GM12873 (cell line): ENCODE measurements at regions not wholly inside any gene's neighbourhood (a gene's known extent, or its start where the extent isn't known, plus 50 kb on each side); places are given as distances from the start of the nearest gene placed in this dataset.

Experiments used
- TF ChIP-seq, protein P1 (sequence below): IDR thresholded peaks from 2 replicates; pipeline ENCODE4 v1.5.1; 2012; ENCODE audit warnings: low read depth, mild to moderate bottlenecking, moderate library complexity, low read length, control low read depth; ENCODE audit not compliant: insufficient read depth; ENCODE audit errors: missing control alignments

DNA sequence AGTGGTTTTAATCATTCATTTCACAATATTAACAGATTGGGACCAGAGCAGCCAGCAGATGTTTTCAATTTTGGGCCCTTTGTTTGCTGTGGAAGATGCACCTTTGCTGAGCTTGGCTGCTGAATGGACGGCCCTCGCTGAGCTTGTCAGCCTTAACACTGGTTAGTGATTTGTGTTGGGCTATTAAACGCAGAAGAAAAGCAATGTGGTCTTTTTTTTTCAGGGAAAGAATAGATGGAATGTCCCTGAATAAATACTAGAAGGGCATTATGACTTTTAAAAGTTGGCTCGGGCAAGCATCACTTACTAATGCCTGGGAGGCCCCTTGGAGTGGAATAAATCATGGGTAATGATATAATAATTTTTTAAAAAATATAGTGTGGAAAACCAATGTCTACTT, 297.0 kb downstream of the MAP2K6 start:
- TF ChIP-seq, protein P1, sequence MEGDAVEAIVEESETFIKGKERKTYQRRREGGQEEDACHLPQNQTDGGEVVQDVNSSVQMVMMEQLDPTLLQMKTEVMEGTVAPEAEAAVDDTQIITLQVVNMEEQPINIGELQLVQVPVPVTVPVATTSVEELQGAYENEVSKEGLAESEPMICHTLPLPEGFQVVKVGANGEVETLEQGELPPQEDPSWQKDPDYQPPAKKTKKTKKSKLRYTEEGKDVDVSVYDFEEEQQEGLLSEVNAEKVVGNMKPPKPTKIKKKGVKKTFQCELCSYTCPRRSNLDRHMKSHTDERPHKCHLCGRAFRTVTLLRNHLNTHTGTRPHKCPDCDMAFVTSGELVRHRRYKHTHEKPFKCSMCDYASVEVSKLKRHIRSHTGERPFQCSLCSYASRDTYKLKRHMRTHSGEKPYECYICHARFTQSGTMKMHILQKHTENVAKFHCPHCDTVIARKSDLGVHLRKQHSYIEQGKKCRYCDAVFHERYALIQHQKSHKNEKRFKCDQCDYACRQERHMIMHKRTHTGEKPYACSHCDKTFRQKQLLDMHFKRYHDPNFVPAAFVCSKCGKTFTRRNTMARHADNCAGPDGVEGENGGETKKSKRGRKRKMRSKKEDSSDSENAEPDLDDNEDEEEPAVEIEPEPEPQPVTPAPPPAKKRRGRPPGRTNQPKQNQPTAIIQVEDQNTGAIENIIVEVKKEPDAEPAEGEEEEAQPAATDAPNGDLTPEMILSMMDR = no peak

DNA sequence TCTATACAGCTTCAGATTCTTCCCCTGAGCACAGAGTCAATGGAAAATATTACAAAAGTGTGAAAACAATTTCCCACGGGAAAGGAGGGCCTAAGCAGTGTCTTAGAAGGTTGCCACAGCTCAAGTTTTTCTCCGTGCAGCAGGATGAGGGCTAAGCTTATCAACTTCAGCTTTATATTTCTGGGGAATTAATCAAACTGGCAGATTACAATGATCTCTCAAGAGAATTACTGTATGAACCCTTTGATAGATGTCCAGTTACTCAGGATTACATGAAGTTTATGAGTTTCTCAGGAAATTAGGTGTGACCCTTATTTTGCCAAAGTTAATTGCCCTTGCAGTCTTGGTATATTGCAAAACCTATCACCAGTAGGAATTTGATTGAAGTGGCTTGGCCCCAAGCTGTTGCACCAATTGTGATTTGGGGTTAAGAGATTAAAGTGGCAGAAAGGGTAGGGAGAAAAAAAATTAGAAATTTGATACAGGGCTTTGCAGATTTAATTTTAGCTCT, 298.4 kb downstream of the MAP2K6 start:
- TF ChIP-seq, protein P1 = no peak

DNA sequence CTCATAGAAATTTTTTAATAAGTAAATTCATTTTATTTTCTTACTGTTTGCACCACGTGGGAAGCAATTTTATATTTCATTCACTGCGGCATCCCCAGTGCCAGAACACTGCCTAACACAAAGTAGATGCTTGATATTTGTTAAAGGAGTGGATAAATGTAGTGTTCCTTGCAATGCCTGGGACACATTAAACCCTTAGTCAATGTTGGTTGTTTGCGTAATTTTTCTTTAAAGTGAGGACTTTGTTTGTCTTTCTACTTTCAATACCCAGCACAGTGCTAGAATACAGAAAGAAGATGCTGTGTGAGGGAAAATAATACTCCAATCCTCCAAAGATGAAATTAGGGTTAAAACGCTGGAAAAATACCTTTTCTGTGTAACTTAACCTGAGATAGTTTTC, 299.3 kb downstream of the MAP2K6 start:
- TF ChIP-seq, protein P1 = no peak

GRCh38 chr17:69714669-69715068, 300.2 kb downstream of the MAP2K6 start:
- TF ChIP-seq, protein P1 = no peak

- TF ChIP-seq, protein P1 = no peak
These were observed 301.2 kb downstream of the MAP2K6 start for GRCh38 chr17:69715656-69716055.

- TF ChIP-seq, protein P1 = no peak
These were observed 302.1 kb downstream of the MAP2K6 start for GRCh38 chr17:69716556-69716955.

DNA sequence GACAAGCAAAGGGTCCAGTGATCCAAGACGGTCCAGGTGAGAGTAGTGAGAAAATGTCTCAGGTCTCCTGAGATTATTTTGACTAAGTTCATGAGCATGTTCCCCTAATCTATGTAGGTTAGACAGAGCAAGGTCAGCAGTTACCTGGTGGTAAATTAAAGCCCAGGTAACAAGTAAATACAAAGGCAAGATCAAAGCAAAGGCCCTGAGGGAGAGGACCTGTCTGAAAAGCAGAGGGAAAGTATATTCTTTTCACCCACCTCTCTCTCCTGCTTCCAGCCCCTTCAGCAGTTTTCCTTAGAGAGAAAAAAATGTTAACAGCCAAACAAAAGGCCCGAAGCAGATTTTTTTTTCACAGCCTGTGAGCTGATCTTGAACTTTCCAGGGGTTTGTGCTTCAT, 302.7 kb downstream of the MAP2K6 start:
- TF ChIP-seq, protein P1 = no peak
